ENCODE measurements at regions not wholly inside any gene's neighbourhood (a gene's known extent, or its start where the extent isn't known, plus 50 kb on each side); places are given as distances from the start of the nearest gene placed in this dataset.

DNA sequence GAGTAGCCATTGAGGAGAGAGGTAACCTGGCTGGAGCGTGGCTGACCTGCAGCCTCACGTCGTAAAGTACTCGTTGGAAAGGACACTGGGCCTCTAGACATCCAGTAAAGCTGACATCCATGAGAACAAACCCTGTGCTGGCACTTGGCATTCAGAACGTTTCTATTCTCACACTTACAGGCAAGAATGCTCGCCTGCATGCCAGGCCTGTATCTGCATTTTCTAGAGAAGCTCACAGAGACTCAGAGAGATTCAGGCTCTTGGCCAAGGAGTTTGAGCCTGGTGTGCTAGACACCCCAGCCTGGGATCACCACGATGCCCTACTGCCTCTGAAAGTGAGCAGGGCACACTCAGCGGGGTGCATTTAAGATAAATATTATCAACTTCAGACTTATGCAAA, 379.8 kb upstream of the CDH4 start:
- no peak for DNase-seq

DNA sequence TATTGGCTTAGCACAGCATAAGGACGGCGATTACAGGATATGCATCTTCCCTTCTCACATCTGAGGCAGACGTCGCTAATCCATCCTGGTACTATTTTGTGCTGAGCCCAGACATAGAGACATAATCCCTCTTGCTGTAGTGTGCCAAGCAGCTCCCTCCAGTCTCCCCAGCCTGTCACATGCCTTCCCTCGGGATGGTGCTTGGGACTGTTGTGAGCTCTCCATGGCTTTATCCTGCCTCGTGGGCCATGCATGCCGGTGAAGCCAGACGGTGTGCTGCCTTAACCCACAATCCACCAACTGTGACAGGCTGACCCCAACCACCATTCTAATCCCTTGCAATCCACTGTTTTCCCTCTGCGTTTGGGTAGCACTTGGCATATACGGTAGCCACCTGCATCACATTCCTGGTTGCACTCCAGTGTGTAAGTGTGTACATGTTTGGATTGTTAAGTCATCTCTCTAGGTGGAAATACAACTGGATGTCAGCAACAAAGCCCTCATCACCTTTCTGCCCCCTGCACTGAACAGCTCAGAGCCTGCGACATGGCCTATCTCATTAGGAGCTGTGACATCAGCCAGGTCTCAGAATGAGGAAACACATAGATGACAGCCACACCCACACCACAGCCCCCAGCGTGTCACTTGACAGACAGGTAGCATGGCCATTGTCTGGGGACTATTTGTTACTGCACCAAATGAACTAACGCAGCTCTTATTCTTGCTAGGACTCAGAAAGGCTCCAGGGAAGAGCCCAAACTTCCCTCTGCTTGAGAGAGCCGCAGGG, 374.8 kb upstream of the CDH4 start:
- no peak for DNase-seq

DNA sequence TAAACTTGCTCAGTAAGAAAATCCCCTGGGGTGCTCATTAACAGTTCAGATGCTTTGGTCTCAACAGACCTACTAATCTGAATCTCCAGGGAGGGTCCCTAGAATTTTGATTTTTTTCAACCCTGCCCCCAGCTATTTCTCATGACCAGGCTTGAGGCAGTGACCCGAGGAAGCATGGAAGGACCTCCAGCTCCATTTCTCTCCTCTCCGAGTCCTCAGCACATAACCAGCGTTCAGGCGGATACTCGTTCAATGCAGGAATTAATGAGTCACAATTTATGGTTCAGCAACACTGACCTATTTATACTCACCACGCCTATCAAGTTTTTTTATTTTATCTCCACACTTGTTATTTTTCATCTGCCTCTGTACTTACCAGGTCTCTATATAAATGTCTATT, 369.2 kb upstream of the CDH4 start:
- no peak for DNase-seq

DNA sequence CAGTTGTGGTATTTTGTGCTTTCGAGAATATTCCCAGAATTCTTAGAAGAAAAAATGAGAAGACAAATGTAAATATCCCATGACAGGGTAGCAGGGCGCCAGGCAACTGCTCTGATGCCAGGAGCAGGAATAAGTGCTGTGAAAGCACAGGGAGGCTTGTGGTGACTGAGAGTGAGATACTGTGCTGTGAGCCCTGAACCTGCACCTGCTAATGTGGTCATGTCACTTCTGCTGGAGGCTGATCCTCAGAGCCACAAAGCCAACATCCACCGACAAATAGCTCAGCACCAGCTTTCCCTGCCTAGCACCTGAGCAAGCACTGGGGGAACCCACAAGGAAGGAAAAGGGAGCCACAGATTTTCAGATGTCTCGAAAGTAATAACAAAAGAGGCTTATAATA, 368.6 kb upstream of the CDH4 start:
- DNase-seq, result no peak

DNA sequence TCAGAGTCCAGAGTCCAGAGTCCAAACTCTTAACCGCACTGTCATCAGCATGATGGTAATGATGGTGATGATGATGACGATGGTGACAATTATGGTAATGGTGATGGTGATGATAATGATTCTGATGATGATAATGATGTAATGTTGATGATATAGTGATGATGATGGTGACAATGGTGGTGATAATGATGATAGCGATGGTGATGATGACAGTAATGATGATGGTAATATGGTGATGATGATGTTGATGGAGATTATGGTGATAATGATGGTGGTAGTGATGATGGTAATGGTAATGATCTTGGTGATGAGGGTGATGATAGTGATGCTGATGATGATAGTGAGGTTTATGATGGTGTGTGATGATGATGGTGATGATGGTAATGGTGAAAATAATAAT, 367.8 kb upstream of the CDH4 start:
- no peak for DNase-seq

DNA sequence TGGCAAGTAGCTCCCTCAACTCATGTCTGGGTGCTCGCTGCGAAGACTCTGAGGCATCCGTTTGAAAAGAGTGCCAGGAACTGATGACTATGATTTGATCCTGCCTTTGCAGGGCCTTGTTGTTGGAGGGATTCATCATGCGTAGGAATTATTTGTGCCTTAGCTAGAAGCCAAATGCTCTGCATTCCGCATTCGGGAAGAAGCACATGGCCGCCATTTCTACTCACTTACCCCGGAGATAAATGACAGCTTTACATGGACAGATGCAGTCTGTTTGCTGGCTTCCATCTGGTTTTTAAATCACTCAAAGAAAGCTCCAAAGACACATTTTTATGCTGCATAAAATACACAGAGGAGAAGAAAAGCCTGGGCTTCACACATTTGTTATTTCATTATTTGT, 363.3 kb upstream of the CDH4 start:
- DNase-seq, result no peak

DNA sequence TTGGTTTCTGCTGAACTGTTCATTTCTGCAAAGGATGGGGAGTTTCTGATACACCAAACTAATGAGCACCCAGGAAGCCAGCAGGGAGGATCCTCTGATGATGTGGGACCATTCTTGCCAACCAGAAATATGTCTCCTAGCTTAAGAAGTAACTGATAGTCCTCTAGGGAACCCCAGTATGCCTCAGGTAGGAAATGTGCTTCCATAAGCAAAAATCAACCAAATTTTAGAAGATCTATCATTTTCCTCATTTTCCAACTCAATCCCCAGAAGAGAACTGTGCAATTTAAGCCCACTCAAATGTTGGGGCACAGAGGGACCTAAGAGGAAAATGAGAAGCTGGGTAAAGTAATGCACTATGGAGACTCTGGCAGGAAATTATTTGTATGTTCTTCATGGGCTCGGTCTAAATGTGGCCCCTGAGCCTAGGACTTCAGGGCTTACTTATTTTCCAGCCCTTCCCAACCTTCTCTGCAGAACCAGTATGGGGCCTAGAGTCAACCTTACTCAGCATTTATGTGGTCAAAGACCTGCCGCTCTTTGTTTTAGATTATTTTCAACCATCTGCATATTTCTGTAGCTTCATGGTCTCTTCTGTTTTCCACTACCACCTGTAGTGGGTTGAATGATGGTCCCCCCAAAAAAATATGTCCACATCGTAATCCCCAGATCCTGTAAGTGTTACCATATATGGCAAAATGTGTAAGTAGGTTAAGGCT, 359.8 kb upstream of the CDH4 start:
- DNase-seq, result no peak

DNA sequence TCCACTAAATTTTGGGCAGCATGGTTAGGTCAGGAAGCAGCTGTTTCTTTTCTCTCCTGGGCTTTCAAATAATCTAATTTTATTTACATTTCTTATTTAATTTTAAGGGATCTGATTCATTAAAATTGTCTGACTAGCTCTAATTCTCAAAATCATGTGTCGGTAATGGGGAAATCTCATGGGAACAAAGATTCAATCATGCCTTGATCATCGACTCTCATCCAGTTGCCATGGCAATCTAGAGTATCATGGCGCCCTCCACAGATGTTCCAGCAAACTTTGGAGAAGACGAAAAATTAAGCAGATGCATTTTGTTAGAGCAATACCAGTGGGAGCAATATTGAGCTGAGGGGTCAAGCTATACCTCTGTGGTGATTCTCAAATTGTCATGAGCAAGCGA, 358.0 kb upstream of the CDH4 start:
- no peak for DNase-seq

DNA sequence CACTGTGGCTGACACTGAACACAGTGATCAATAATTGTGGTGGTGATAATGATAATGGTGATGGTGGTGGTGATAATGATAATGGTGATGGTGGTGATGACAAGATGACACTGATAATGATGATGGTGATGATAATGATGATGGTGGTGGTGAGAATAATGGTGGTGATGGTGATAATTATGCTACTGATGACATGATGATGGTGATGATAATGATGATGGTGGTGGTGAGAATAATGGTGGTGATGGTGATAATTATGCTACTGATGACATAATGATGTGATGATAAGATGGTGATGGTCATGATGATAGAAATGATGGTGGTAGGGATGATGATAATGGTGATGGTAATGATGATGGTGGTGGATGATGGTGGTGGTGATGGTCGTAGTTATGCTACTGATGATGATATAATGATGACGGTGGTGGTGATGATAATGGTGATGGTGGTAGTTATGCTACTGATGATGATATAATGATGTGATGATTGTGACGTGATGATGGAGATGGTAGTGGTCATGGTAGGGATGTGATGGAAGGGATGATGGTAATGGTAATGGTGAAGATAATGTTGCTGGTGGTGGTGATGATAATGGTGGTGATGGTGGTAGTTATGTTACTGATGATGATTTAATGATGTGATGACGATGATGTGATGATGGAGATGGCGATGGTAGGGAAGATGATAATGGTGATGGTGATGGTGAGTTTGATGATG, 356.5 kb upstream of the CDH4 start:
- DNase-seq, result no peak

DNA sequence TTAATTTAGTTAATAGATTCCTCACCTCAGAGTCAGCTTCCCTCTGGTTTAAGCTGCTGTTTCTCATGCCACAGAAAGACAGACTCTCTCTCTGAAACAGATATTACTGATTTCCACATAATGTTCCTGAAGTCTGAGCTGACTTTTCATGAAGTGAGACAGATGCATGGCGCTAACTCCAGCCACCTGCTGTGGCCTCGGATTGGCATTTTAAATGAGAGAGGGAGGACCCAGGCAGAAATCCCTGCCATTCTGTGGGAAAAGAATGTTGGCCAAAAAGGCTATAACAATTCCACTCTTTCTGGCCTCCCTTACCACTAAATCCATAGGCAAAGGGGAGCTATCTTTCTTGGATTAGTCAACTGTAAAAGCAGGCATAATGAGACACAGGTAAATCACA, 354.1 kb upstream of the CDH4 start:
- no peak for DNase-seq

DNA sequence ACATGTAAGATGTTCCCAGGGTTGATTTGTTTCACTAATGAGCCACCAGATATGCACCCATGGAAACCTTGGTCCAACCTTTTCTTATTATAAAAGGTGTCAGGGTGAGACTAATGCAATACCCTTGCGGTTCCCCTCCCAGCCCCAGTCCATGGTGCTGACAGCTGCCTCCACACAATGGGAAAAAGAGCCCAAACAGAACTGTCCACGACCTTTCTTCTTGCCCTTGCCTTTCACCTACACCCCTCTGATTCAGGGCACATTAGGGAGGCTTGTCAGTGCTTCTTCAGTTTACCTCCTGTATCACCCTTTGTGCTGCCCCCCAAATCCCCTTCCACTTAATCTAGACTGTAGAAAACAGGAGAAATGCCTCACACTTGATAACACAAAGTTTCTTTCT, 352.7 kb upstream of the CDH4 start:
- DNase-seq, result no peak

DNA sequence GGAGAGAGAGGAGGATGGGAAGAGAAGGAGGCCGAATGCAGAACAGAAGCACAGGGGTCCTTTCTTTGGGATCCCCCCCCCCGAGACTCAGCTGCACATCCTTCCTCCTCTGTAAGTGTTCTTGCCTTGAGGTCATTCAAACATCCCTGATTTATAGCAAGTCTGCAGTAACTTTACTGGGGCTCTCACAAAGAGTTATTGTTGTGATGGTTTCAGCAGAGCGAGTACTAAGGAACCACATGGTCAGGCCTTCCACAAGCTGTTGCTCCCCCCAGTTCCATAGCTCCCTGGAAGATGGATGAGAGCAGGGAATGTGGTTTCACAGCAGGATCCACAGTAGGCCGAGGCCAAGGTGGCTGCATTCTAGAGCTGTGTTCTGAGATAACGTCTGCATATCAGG, 351.4 kb upstream of the CDH4 start:
- DNase-seq, result no peak

DNA sequence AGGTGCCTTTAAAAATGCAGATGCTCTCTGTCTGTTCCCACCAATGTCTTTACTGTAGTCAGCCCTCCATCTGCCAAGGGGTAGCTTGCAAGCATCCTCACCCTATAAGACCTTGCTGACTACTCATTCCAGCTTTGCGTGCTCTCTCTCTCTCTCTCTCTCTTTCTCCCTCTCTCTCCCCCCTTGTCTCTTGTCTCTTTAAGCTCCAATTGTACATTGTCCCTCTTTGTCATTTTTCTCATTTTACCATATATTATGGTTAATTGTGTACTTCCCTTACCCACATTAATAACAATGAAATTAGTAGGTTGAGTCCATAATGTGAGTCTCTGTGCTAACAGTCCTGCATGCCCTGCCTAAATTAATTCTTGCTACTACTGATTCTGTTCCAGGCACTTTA, 350.2 kb upstream of the CDH4 start:
- DNase-seq, result no peak

DNA sequence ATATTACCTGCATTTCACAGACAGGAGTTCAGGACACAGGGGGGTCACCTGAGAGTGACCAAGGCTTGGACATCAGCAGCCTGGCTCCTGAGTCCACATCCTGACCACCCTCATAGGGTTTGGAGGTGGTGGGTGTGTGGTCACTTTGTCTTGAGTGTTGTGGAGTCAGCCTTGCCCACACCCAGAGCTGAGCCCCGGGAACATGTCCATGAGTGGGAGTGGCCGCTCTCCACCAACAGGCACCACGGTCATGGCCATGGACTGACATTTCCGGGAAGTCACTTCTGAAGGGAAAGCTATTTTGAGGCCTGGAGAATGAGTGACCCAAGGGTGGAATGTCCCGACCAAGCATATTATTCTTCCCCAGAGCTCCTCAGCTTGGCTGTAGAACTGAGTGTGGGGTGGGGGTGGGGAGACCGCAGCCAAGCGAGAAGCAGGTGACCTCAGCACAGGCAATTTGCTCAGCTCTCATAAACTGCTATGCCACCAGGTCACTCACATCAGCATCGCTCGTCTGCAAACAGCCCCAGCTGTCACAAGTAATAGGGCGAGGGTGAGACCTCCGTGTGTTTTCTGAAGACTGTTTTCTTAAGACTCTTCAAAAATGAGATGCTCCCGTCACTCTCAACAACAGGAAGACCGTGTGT, 348.6 kb upstream of the CDH4 start:
- DNase-seq, result no peak

DNA sequence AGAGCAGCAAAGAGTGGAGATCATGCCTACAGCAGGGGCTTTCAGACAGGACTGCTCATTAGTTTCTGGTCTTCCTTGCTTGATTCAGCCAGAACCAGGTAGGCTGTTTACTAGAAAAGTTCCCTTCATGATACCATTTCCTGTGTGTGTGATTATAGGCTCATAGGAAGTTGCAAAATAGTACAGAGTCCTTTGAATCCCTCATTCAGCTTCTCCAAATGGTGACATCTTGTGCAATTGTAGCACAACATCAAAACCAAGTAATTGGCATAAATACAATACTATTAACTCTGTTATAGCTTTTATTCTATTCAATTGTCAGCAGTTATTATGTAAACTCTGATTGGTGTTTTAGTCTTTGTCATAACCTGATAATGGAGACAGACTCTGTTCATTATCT, 347.3 kb upstream of the CDH4 start:
- no peak for DNase-seq

DNA sequence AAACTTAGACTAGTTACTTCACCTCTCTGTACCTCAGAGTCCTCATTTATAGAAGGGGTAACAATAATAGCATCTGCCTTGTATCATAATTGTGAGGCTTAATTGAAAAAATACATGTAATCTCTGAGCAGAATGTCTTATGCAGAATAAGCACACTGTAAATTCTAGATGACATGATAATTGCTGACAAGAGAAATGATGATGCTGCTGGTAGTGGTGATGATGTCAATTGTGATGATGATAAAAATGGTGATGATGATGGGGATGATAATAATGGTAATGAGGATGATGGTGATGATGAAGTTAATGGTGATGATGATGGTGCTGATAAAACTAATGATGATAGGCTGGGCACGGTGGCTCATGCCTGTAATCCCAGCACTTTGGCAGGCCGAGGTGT, 346.1 kb upstream of the CDH4 start:
- DNase-seq, result no peak

DNA sequence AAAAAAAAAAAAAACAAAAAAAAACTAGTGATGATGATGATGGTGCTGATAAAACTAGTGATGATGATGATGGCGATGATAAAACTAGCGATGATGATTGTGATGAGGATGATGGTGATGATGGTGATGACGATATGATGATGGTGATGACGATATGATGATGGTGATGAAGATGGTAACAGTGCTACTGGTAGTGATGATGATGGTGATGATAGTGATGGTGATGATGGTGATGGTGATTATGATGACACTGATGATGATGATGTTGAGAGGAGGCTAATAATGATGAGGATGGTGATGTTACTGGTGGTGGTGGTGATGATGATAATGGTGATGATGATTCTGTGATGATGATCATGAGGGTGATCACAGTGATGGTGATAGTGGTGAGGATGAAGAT, 345.5 kb upstream of the CDH4 start:
- DNase-seq, result no peak

DNA sequence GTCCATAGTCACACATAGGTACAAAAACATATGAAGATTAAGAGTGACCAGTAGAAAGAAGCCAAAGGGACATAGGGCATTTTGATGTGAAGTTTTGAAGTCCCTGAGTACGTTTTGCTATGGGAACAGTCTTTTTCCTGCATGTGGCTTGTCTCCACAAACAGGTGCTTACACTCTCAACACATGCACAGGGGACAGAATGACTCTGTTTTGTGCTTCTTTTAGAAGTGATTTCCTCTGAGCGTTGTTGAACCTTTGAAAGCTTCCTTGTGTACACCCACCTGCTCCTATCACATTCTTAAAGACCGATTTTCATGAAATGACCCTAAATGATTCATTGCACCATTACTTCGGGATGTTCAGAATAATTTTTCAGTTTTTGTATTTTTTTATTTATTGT, 338.8 kb upstream of the CDH4 start:
- no peak for DNase-seq

DNA sequence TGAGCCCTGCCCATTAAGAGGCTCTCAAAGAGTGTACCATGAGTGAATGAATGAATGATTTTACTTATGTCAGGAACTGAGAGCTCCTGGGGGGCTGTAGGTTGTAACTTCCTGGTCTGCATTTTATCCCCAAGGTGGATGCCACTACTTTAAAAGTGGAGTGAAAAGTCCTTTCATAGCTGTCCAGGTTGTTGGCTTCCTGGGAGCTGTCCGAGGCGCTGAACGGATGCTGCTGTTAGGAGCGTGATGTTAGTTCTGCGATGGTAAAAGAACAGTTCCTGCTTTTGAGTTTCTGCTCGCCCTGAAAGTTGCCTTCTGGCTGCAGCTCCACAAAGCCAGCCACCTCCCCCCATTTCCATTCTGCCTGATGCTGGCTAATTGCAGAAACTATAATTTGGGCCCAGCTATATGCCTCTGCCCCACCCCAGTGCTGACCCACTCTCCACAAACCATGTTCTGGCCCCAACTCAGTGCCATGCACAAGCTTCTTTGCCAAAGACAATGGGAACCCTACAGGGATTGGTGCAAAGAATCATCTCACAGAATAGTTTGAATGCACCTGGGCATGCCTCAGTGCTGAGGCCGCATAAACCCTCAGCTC, 330.9 kb upstream of the CDH4 start:
- no peak for DNase-seq

DNA sequence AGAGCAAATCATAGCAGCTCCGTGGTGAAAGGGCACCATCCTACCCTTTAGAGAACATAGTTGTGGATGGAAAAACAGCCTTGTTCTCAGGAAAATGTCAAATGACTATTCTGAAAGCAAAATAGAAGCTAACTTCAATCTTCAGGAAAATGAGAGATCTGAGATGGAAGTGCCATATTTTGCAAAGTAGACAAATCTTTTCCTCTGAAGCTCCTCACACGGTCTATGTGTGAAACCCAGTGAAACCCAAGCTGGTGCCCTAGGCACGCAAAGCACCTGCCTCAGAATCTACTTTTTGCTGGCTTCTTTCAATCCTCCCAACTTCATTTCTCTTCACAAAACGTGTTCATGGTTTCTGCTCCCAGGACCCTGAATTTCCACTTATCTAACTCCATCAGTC, 325.2 kb upstream of the CDH4 start:
- DNase-seq, result no peak

DNA sequence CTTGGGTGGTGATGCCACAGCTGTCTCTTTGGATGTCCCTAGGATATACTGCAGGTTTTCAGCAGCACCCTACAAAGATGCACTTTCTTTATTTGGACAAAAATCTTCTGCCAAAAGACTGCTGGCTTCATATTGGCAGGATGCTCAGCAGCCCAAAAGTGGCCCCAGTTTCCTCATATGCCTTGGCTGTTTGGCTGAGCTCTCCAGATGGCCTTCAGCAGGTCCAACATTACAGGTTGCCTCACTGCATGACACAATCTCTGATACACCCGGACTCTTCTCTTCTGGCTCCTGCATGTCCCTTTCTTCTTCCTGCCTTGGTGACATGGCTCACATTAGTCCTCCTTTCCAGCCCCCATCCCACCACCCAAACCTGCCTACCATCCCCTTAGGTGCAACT, 323.7 kb upstream of the CDH4 start:
- no peak for DNase-seq

DNA sequence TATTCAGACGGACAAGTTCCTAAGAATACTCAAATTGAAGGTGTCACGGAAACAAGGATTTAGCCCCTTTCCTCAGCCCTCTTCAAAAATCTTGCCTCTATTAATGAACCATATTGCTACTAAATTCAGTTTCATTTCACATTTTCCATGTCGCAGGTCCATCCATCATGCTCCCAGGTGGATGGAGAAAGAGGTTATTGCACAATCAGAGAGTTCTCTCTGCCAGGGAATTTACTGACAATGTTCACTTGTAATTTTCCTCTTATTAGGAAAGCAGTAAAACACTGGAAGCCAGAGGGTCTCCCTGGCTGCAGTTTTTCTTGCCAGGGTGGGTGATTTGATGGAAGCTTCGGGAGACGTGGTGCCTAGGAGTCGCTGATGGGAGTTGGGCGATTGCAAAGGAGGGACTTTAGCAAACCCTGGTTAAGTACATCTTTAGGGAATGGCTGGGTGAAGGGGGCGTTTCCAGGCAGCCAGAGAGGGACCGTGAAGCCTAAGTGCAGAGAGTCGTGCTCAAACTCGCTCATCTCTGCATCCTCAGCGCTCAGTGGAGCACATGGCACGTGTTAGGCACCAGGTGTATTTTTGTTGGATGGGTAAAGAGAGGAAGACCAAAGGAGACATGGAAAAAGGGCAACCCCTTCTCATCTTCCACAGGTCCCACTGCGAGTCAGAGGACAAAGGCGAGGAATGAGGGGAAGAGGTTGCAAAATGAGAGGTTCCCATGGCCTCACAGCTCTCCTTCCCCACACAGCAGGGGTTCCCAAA, 321.9 kb upstream of the CDH4 start:
- no peak for DNase-seq
